ENCODE measurements at regions not wholly inside any gene's neighbourhood (a gene's known extent, or its start where the extent isn't known, plus 50 kb on each side); places are given as distances from the start of the nearest gene placed in this dataset.

DNA sequence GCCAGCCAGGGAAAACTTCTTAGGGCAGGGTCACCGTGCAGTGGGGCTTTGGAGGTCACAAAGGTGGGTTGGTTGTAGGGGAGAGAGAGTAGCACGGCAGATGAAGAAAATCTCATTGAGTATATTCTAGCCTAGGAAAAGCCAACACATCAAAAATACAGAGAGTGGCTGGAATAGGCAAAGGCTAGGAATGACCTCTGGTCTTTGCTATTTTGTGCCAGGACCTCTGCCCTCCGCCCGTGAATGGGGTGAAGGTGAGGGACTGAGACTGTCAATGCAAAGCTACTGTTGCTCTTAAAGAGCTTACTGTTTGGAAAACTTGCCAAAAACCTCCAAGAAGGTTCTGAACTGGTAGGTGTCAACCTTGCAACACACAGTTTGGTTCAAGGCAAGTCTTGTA is 346.7 kb downstream of the CDH26 start:
- TF ChIP-seq CTCF (IDR thresholded peaks at IDR 0.05): no peak
- no peak for TF ChIP-seq POLR2A (IDR thresholded peaks at IDR 0.05)

All from uterus (tissue), 2 donors.